GM19238 (cell line): ENCODE measurements at regions not wholly inside any gene's neighbourhood (a gene's known extent, or its start where the extent isn't known, plus 50 kb on each side); places are given as distances from the start of the nearest gene placed in this dataset.

Source experiments
- DNase-seq: peaks from one replicate; pipeline ENCODE4 v3.0.0; 2011; ENCODE audit warnings: low spot score; ENCODE audit not compliant: insufficient read length

DNA sequence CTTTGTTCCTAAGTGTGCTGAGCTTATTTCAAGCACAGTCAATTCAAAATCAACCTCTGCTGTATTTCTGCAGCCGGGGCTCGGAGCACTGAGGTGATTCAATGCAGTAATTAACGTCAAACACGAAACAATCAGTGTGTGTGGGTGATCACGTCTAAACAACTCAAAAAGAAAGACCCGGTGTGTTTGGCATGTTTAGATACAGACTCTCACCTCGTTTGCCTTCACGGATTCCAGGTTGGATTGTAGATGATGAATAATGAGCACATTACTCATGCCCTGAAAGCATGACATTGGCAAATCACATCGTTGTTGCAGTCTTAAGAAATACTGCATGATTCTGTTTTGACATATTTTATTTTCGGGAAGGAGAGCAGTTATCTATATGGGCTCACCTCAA is 231.0 kb downstream of the QKI start:
- DNase-seq = no peak

DNA sequence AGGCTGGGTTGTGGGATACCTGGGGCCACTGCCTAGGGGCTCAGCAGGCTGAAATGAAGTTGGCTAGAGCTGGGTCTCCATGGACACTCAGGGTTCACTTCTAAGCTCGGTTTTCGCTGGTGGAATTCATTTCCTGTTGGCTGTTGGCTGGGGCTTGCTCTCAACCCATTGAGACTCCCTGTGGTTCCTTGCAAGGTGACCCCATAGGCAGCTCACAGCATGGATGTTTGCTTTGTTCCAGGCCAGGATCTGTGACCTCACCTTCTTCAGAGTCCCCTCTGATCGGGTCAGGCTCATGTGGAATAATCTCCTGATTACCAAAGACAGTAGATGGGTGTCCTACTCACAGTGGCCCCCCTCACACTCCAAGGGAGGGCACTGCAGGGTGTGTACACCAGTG is 229.3 kb downstream of the QKI start:
- no peak for DNase-seq

DNA sequence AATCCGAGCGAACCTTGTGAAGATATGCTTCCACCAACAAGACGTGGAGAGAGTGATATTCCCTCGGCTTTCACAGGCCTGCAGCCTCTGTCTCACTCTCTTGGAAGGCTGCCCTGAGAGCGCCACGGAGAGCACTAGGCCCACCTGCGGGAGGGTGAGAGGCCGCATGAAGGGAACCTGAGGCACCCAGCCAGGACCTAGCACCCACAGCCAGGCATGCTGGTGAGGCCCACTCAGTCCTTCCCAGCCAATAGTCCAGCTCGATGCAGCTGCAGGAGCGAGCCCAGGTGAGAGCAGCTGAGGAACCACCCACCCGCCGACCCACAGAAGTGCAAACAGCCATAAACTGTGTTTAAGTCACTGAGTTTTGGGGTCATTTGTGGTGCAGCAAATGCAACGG is 227.2 kb downstream of the QKI start:
- no peak for DNase-seq

DNA sequence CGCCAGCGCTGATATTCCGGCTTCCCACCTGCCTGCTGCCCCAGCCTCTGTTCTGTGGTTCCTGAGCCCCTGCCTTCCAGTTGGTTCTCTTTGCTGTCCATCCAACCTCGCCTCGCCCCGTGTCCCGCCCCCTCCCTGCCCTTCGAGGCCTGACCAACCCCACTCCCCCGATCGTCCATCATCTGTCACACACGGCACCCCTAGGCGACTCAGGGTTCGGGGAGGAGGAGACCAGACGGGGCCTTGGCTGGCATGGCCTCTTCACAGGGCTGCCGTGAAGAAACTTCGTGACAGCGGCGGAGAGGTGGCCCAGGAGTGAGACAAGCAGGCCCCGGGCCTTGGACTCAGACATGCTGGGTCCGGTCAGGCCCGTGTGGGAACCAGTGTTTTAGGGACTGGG is 226.1 kb downstream of the QKI start:
- DNase-seq = no peak

DNA sequence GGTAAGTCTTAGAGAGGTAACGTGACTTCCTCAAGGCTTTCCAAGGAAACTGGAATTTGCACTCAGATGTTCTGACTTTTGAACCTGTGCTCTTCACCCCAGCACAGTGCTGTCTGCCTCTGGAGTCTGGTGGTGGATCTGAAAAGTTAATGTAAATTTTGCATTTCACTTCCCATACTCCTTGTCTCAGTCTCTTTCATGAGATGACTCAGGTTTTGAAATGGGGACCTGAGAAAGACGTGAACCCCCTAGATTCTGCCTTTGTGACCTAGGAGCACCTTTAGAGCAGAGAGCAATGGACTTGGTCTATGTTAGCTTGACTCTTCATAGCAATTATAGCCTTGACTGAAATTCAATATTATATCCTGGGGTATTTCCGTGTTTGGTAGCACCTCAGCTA is 223.0 kb downstream of the QKI start:
- peak; percentile 26 for DNase-seq

DNA sequence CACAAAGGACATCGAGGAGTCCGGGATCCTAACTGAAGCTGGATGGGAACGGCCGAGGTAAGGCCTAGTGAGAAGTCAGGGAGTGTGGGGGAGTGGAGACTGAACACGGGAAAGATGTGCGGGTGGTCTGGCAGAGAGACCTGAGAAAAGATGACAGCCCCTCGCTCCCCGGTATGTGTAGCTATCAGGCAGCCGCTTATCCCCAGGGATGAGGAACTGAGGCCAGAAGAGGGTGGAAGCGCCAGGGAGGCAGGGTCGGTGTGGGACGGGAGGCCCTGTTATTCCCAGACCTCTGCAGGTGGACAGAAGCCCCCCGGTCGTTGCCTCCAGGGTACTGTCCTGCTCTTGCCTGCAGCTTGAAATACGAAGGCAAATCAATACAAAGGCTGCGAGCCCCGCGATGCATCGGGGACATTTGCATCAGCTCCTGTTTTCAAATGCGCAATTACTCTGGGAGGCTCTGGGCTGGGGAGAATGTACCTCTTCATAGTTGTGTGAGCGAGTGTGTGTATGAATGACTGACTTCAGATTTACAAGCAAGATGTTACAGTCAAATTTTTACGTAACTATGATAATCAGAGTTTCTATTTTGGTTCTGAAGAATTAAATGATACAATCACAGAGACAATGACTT is 221.3 kb downstream of the QKI start:
- DNase-seq = no peak

DNA sequence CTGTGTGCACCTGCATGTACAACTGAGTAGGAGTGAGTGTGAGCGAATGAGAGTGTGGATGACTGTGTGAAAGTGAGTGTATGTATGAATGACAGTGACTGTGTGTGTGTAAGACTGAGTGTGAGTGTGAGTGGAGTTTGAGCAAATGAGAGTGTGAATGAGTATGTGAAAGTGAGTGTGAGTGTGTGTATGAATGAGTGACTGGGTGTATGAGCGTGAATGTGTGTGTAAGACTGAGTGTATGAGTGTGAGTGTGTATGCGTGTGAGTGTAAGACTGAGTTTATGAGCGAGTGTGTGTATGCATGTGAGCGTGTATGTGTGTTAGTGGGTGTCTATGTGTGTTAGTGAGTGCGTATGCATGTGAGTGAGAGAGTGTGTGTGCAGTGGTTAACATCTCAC is 220.8 kb downstream of the QKI start:
- DNase-seq = no peak

DNA sequence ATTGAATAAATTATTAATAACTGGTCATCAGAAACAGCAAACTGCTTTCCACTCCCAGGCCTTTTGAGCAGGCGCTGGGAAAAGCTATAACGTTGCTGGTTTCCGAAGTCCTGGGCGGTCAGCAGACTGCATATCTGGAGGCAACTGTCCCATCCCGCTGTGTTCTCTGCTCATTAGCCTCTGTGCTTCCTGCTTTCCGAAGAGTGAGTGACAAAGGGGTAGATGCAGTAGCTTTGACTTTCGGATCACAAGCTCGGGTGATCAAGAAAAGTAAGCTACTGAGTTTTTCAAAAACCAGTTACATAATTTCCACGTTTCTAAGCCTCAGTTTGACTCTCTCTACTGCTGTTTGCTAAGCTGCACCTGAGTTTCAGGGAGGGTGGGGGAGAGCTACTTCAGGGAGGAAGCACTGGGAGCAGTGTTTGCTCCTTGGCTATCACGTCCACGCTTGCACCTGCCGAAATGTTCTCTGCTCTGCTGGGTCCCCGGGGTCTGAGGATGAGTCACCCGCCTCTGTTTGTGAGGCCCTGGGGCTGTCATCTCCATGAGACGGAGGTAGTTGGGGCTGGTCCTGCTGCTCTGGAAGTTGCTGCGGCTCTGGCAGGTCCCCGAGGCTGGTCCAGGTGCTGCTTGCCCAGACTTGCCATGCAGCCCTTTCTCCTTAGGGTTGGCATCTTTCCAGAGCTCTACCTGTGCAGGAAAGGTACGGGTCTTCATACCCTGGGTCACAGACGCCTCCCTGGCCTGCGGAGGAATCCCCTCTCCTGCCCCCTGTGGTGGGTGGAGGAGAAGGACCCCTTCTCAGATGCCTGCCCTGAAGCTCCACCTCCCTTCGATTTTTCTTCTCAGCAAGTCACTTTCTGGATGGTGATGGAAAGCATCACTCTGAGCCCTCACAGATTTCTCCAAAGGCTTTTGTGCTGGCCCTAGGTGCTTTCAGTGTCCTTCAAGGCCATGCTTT is 220.0 kb downstream of the QKI start:
- DNase-seq = no peak

DNA sequence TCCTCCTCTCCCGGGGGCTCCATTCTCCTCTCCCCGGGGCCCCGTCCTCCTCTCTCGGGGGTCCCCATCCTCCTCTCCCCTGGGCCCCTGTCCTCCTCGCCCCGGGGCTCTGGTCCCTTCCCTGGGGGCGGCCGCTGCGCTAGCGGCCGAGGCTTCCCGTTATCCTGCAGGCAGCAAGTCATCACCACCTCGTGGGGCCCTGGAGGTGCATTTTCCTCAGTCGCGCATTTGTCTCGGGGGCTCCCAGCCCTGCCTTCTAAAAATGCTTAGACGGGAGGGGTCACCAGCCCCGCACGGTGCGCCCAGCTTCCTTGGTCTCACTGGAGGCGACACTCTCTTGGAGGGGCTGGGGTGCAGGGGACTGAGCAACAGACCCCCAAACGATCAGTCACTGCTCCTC is 216.5 kb downstream of the QKI start:
- DNase-seq = no peak

DNA sequence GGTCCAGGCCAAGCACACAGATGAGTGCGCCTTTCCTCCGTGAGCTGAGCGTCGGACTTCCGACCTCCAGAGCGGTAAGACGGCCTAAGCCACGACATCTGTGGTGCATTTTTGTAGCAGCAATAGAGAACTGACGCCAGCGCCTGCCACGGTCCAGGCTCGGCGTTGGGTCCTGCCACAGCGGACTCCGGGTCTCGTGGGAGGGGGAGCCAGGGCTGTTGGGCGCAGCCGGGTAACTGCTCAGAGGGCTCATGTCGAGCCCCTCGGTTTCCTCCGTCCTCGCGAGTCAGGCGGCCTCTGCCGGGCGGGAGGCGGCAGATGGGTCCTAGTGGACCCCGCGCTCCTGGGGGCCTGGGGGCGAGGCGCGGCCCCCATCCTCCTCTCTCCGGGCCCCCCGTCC is 216.1 kb downstream of the QKI start:
- DNase-seq = no peak

DNA sequence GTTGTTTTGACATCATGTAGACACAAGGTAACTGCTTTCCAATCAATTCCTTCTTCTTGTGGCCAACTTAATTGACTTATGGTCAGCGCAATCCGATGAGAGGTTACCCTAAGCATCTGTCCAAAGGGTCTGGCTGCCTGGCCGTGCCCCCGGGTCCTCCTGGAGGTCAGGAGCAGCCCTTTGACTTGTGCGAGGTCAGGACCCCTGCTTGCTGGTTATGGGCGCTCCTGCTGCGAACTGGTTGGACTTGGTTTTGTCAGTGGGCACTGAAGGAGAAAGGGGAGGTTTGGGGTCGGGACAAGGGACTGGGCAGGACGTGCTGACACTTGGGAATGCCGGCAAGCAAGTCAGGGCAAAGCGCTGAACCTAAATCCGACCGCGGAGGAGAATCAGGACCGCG is 215.6 kb downstream of the QKI start:
- no peak for DNase-seq
